Body of pancreas (tissue), 4 donors: ENCODE measurements at regions not wholly inside any gene's neighbourhood (a gene's known extent, or its start where the extent isn't known, plus 50 kb on each side); places are given as distances from the start of the nearest gene placed in this dataset.

Experiments
- ATAC-seq: fragments of 150-250 bp; one replicate; pipeline ENCODE4 v1.9.1; 2016
- DNase-seq, 4 donors: peaks; one replicate each; pipeline ENCODE4 v3.0.0-alpha.2; 2019
- H3K27ac ChIP-seq, 4 donors: fragments of 200-600 bp; sonication (generic); 1 replicate in 3 of 4; 2 replicates in 1 of 4; pipeline versions ENCODE4 v1.5.1 to v1.6.1; 2016 to 2019; ENCODE audit warnings: mild to moderate bottlenecking in 1 of 4, mixed read lengths in 1 of 4, moderate library complexity in 1 of 4
- H3K27me3 ChIP-seq, 2 donors: fragments of 200-600 bp; sonication (generic); one replicate each; pipeline ENCODE4 v1.6.0; 2016; ENCODE audit warnings: mild to moderate bottlenecking in 1 of 2
- H3K36me3 ChIP-seq, 2 donors: fragments of 200-600 bp; sonication (generic); replicated peaks in 1 of 2; 2 replicates each; pipeline ENCODE4 v1.5.1; 2016; ENCODE audit warnings: low read depth in 2 of 2; ENCODE audit not compliant: insufficient read depth in 1 of 2
- H3K4me1 ChIP-seq: fragments of 200-600 bp; sonication (generic); one replicate; pipeline ENCODE4 v1.6.0; 2016
- H3K4me3 ChIP-seq, 2 donors: fragments of 200-600 bp; sonication (generic); 1 replicate in 1 of 2; 2 replicates in 1 of 2; pipeline ENCODE4 v1.5.1; 2016 to 2019
- H3K9me3 ChIP-seq, 3 donors: fragments of 200-600 bp; sonication (generic); 1 replicate in 2 of 3; 2 replicates in 1 of 3; pipeline ENCODE4 v1.5.1; 2016
- POLR2A ChIP-seq, 3 donors: fragments of 450-650 bp; IDR thresholded peaks; one replicate each; pipeline ENCODE4 v1.6.1; 2016; ENCODE audit warnings: antibody characterized with exemption in 3 of 3, mild to moderate bottlenecking in 2 of 3
- WGBS, 2 donors: methylation state at CpG; one replicate each; pipeline ENCODE4 v1.1.5; 2017; 5-methylcytosine and 5-hydroxymethylcytosine counted together
- intact Hi-C: fragments of 100-400 bp; cut with DNase I; formaldehyde crosslinking; loops from one replicate; pipeline ENCODE4 v1.15.1; 2023
- TF ChIP-seq, protein P1 (sequence below), 7 experiments: fragments of 450-650 bp in 4 of 7; fragments of 200-600 bp in 3 of 7; sonication (generic) in 3 of 7; IDR thresholded peaks; one replicate each; pipeline ENCODE4 v1.5.1; 2016 to 2019; ENCODE audit warnings: antibody characterized with exemption in 7 of 7

DNA sequence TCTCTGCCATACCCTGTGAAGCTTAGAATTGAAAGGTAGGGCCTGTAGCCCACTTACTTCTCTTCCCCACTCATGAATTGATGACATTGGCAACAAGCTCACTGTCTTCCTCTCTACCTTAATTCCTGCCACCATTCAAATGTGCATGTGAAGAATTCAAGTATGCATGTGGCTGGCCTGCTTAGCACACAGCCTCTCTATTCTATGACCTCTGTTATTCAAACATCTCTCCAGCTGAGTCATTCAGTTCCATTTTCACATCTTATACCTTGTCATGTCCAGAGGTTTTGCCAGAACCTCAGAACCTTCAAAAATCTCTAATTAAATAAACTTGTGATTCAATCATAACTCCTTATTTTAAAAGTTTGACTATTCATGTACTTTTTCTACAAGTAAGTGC is 114.7 kb upstream of the MAN2A1 start:
- no peak for TF ChIP-seq POLR2A (IDR thresholded peaks at IDR 0.05)
- TF ChIP-seq, protein P1, sequence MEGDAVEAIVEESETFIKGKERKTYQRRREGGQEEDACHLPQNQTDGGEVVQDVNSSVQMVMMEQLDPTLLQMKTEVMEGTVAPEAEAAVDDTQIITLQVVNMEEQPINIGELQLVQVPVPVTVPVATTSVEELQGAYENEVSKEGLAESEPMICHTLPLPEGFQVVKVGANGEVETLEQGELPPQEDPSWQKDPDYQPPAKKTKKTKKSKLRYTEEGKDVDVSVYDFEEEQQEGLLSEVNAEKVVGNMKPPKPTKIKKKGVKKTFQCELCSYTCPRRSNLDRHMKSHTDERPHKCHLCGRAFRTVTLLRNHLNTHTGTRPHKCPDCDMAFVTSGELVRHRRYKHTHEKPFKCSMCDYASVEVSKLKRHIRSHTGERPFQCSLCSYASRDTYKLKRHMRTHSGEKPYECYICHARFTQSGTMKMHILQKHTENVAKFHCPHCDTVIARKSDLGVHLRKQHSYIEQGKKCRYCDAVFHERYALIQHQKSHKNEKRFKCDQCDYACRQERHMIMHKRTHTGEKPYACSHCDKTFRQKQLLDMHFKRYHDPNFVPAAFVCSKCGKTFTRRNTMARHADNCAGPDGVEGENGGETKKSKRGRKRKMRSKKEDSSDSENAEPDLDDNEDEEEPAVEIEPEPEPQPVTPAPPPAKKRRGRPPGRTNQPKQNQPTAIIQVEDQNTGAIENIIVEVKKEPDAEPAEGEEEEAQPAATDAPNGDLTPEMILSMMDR (IDR thresholded peaks at IDR 0.05), result no peak
- H3K4me1 ChIP-seq, result no peaks in the 10 kb centered on the region
- DNase-seq (no peak), ATAC-seq (no peak)
- H3K27ac ChIP-seq, result no peak overlapping the region
- H3K9me3 ChIP-seq, result no peaks in the 10 kb centered on the region
- no peaks in the 10 kb centered on the region for H3K27me3 ChIP-seq
- intact Hi-C loops, result no loop called here
- no peaks in the 10 kb centered on the region for H3K36me3 ChIP-seq
- no peak overlapping the region for H3K4me3 ChIP-seq

DNA sequence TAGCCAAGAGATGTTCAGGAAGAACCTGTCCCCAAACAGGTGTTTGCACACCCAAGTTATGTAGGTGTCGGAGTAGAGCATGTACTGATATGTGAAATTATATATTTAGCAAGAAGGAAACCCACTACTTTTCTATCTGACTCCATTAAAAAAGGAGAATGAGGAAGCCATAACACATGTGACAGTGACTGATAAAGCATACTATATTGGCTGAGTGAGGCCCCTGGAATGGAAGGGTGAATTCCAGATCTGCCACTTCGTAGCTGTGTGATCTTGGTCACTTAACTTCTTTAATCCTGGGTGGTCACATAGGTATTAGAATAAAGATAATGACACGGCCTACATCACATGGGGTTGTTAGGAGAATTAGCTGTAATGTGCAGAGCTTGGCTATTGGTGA is 116.0 kb upstream of the MAN2A1 start:
- Histone ChIP-seq H3K4me1 (no peaks in the 10 kb centered on the region), H3K27ac (no peak overlapping the region), H3K4me3 (no peak overlapping the region), H3K27me3 (no peaks in the 10 kb centered on the region), H3K9me3 (no peaks in the 10 kb centered on the region), H3K36me3 (no peaks in the 10 kb centered on the region)
- 65 to 71% methylated on average over 3 of the region's 3 CpGs for WGBS, 2 donors
- ATAC-seq (no peak), DNase-seq (no peak)
- intact Hi-C loops, result no loop called here
- TF ChIP-seq, protein P1 (IDR thresholded peaks at IDR 0.05), result no peak
- TF ChIP-seq POLR2A (IDR thresholded peaks at IDR 0.05), result no peak

DNA sequence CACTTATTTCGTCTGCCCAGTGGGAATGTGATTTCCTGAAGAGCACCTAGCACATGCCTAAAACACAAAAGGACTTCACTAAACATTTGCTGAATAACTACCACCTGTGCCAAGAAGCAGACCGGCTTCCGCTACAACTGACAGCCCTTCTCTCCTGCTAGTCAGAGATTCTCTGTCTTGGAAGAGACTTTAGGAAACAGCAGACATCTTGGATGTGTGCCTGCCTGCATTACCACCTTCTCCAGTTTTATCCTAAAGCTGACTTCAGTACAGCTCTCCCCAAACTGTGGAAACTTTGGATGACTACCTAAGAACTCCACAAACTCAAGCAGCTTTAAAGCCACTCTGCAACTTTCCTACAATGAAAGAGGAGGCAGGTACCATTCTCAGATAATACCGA is 116.5 kb upstream of the MAN2A1 start:
- Histone ChIP-seq H3K27me3 (no peaks in the 10 kb centered on the region), H3K36me3 (no peaks in the 10 kb centered on the region), H3K9me3 (no peaks in the 10 kb centered on the region), H3K4me3 (no peak overlapping the region), H3K4me1 (no peaks in the 10 kb centered on the region), H3K27ac (no peak overlapping the region)
- intact Hi-C loops, result no loop called here
- no peak for DNase-seq
- TF ChIP-seq, protein P1 (IDR thresholded peaks at IDR 0.05), result no peak
- TF ChIP-seq POLR2A (IDR thresholded peaks at IDR 0.05), result no peak
- WGBS, 2 donors, result 84 to 86% methylated on average over 4 of the region's 4 CpGs
- ATAC-seq, result no peak

DNA sequence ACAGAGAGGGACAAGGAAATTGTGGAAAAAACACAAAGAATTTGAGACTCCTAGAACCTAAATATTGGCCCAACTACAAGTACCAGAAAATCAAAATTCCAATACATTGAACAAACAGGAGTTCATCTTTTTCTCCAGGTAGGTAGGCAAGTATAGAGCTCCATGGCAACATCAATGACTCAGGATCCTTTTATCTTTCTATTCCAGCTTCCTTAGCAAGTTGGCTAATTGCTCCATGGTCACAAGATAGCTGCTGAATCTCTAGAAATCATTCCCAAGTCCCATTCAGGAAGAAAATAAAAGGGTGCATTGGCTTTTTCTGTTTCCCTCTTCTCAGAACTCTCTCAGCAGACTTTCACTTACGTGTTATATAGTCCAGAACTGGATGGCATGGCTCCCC is 117.9 kb upstream of the MAN2A1 start:
- Histone ChIP-seq H3K27ac (no peak overlapping the region), H3K4me1 (no peaks in the 10 kb centered on the region), H3K9me3 (no peaks in the 10 kb centered on the region), H3K27me3 (no peaks in the 10 kb centered on the region), H3K36me3 (no peaks in the 10 kb centered on the region), H3K4me3 (no peak overlapping the region)
- ATAC-seq, result no peak
- intact Hi-C loops, result no loop called here
- no peak for DNase-seq
- no peak for TF ChIP-seq POLR2A (IDR thresholded peaks at IDR 0.05)
- TF ChIP-seq, protein P1 (IDR thresholded peaks at IDR 0.05), result no peak
- WGBS, 2 donors, result 74 to 76% methylated on average over 1 of the region's 1 CpG

DNA sequence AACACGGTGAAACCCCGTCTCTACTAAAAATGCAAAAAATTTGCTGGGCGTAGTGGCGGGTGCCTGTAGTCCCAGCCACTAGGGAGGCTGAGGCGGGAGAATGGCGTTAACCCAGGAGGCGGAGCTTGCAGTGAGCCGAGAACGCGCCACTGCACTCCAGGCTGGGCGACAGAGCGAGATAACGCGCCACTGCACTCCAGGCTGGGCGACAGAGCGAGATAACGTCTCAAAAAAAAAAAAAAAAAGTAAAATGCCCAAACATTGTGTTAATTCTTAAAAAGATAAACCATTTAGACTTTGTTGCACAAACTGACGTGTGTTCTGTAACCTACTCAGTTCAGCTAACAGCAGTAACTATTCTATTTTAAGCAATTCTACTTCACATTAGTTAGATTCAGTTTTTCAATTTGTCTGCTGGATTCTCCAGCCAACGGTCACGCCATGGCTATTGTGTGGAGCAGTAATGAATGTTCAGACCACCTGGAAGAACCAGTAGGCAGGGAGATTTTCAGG is 119.3 kb upstream of the MAN2A1 start:
- DNase-seq, result no peak
- ATAC-seq, result no peak
- H3K36me3 ChIP-seq, result no peaks in the 10 kb centered on the region
- no peaks in the 10 kb centered on the region for H3K27me3 ChIP-seq
- WGBS, 2 donors, result 91 to 95% methylated on average over 20 of the region's 20 CpGs
- H3K9me3 ChIP-seq, result no peaks in the 10 kb centered on the region
- no peaks in the 10 kb centered on the region for H3K4me1 ChIP-seq
- intact Hi-C loops, result no loop called here
- H3K27ac ChIP-seq, result no peak overlapping the region
- H3K4me3 ChIP-seq, result no peak overlapping the region
- no peak for TF ChIP-seq POLR2A (IDR thresholded peaks at IDR 0.05)
- TF ChIP-seq, protein P1 (IDR thresholded peaks at IDR 0.05), result no peak
